Stomach smooth muscle (tissue), 2 donors: ENCODE measurements at regions not wholly inside any gene's neighbourhood (a gene's known extent, or its start where the extent isn't known, plus 50 kb on each side); places are given as distances from the start of the nearest gene placed in this dataset.
"Not testable (repeated sequence)": the region's sequence is repeated elsewhere in the genome, so short reads cannot be mapped to it uniquely, and the experiment has no call there.

ENCODE experiments used
- H3K27ac ChIP-seq: one replicate; pipeline ENCODE4 v1.7.0; 2013; ENCODE audit warnings: mild to moderate bottlenecking, low read length, inconsistent platforms
- H3K27me3 ChIP-seq, 2 donors: one replicate each; pipeline ENCODE4 v1.7.0; 2013; ENCODE audit warnings: low read length in 2 of 2; ENCODE audit not compliant: insufficient read depth in 2 of 2, control insufficient read depth in 1 of 2
- H3K36me3 ChIP-seq, 2 donors: one replicate each; pipeline ENCODE4 v1.7.0; 2013; ENCODE audit warnings: low read length in 2 of 2; ENCODE audit not compliant: control insufficient read depth in 2 of 2, insufficient read depth in 2 of 2
- H3K4me1 ChIP-seq: one replicate; pipeline ENCODE4 v1.7.0; 2013; ENCODE audit warnings: low read length; ENCODE audit not compliant: control insufficient read depth, insufficient read depth
- H3K4me3 ChIP-seq, 2 donors: one replicate each; pipeline ENCODE4 v1.7.0; 2013; ENCODE audit warnings: low read length in 2 of 2
- H3K9ac ChIP-seq, 2 donors: one replicate each; pipeline ENCODE4 v1.7.0; 2013; ENCODE audit warnings: low read length in 2 of 2, mild to moderate bottlenecking in 1 of 2
- H3K9me3 ChIP-seq, 2 donors: one replicate each; pipeline ENCODE4 v1.7.0; 2013; ENCODE audit warnings: low read length in 2 of 2; ENCODE audit not compliant: control insufficient read depth in 2 of 2
- donor health status: healthy.
- donor health status: Pancreatic carcinoma.

DNA sequence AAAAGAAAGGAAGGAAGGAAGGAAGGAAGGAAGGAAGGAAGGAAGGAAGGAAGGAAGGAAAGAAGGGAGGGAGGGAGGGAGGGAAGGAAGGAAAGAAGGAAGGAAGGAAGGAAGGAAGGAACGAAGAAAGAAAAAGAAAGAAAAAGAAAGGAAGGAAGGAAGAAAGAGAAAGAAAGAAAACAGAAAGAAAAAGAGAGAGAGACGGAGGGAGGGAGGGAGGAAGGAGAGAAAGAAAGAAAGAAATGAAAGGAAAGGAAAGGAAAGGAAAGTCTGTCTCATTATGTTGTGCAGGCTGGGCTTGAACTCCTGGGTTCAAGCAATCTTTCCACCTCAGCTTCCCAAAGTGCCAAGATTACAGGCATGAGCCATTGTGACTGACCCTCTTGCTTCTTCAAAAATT lies 118.9 kb downstream of the ADSS2 start:
- H3K36me3 ChIP-seq, H3K9ac ChIP-seq, H3K9me3 ChIP-seq, H3K27me3 ChIP-seq, H3K27ac ChIP-seq, H3K4me1 ChIP-seq, H3K4me3 ChIP-seq: not testable (repeated sequence)

DNA sequence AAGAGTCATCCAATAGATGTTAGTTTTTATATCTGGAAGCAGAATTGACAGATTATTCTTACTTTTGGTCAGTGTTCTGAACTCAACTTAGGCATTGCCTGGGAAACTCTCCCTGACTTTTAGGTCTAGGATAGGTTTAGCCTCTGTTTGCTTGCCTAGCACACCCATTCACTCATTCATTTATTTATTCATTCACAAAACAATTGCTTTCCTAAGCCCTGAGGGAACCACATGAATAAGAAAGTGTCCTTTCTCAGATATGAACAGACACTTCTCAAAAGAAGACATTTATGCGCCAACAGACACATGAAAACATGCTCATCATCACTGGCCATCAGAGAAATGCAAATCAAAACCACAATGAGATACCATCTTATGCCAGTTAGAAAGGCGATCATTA lies 117.4 kb downstream of the ADSS2 start:
- H3K9ac ChIP-seq, result not testable (repeated sequence)

DNA sequence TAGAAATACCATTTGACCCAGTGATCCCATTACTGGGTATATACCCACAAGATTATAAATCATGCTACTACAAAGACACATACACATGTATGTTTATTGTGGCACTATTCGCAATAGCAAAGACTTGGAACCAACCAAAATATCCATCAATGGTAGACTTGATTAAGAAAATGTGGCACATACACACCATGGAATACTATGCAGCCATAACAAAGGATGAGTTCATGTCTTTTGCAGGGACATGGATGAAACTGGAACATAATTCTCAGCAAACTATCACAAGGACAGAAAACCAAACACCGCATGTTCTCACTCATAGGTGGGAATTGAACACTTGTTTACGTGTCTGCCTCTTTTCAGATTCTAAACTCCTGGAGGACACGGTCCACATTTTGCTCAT lies 116.9 kb downstream of the ADSS2 start:
- not testable (repeated sequence) for H3K9ac ChIP-seq, H3K9me3 ChIP-seq, H3K27me3 ChIP-seq, H3K36me3 ChIP-seq, H3K4me1 ChIP-seq, H3K4me3 ChIP-seq, H3K27ac ChIP-seq

More for the DNA sequence above, 117.4 kb downstream of the ADSS2 start:
- H3K27ac ChIP-seq, H3K9me3 ChIP-seq, H3K27me3 ChIP-seq, H3K4me1 ChIP-seq, H3K4me3 ChIP-seq, H3K36me3 ChIP-seq: not testable (repeated sequence)

DNA sequence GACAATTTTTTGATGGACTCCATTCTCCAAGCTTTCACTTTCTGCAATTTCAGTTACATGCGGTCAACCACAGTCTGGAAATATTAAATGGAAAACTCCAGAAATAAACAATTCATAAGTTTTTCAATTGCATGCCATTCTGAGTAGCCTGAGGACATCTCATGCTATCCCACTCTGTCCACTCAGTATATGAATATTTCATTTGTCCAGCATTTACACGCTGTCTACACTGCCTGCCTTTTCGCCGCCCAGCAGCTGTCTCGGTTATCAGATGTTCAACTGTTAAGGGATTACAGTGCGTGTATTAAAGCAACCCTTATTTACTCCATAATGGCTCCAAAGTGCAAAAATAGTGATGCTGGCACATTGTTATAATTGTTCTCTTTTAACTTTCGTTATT lies 116.3 kb downstream of the ADSS2 start:
- Histone ChIP-seq H3K4me1 (no peaks in the 10 kb centered on the region), H3K4me3 (no peak overlapping the region), H3K9ac (no peak overlapping the region), H3K36me3 (no peaks in the 10 kb centered on the region), H3K27ac (no peak overlapping the region), H3K27me3 (no peaks in the 10 kb centered on the region), H3K9me3 (no peaks in the 10 kb centered on the region)

DNA sequence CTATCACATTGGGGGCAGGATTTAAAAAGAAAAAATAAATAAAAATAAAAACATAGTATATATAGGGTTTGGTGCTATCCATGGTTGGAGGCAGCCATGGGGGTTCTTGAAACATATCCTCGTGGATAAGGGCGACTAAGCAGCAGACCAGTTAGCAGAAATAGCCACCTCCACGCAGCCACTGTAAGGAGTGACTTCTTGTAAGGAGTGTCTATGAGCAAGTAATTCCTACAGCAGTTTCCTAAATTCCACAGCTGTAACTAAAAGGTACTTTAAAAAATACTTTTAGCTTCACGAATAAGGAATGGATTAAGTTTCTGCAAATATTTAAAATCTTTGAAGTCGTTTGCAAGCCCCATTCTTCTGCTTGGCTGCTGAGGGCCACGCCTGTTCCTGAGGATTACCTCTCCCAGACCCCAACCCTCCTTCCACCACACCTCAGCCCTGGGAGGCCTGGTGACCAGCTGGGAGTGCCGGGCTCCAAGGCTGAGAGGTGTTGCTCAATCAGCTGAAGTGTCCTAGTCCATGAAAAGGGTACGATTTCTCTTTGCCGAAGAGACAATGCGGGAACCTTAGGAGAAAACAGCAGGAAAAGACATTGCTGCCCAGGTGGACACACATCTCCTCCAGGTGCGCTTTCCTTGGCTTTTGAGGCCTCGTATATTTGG lies 115.3 kb downstream of the ADSS2 start:
- Histone ChIP-seq H3K36me3 (no peaks in the 10 kb centered on the region), H3K4me3 (no peak overlapping the region), H3K27ac (no peak overlapping the region), H3K9me3 (no peaks in the 10 kb centered on the region), H3K4me1 (no peaks in the 10 kb centered on the region), H3K9ac (no peak overlapping the region), H3K27me3 (no peaks in the 10 kb centered on the region)

DNA sequence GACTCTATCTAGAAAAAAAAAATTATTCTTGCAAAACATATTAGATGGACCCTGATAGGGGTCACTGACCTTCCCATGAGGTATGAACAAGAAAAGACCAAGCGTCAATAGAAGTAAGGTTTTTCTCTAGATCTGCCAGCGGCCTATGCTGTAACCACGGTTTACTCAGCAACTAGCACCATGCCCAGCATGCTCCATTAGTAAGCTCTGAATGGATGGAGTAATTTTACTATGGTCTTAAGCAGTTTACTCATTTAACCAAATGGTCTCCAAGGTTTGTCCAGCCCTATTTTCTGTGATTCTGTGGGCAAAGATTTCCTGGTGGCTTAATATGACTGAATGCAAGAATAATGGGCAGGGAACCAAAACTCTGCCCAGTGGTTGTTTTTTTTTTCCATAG lies 113.9 kb downstream of the ADSS2 start:
- H3K9ac ChIP-seq, result no peak overlapping the region
- H3K4me3 ChIP-seq, result no peak overlapping the region
- no peaks in the 10 kb centered on the region for H3K27me3 ChIP-seq
- no peaks in the 10 kb centered on the region for H3K9me3 ChIP-seq
- no peak overlapping the region for H3K27ac ChIP-seq
- H3K4me1 ChIP-seq, result no peaks in the 10 kb centered on the region
- no peaks in the 10 kb centered on the region for H3K36me3 ChIP-seq

DNA sequence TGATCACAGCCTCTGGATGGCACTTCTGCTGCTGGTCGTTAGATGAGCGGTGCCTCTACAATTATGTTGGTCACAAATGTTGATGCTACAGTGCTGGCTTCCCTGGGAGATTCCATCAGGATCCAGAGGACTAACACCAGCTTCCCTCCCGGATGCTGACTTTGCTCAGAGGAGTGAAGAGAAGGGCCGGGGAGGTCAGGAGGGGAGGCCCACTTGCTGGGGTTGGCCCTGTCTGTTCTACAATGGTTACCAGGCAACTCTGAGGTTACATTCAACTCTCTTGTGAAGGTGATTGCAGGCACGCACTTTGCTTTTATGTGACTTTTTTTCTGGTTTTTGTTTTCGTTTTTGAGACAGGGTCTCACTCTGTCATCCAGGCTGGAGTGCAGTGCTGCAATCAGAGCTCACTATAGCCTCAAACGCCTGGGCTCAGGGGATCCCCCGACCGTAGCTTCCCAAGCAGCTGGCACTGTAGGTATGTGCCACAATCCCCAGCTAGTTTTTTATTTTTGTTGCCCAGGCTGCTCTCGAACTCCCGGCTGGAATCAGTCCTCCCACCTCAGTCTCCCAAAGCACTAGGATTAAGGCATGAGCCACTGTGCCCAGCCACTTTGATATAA lies 112.5 kb downstream of the ADSS2 start:
- H3K4me1 ChIP-seq, result no peaks in the 10 kb centered on the region
- no peak overlapping the region for H3K27ac ChIP-seq
- no peaks in the 10 kb centered on the region for H3K9me3 ChIP-seq
- no peaks in the 10 kb centered on the region for H3K27me3 ChIP-seq
- no peaks in the 10 kb centered on the region for H3K36me3 ChIP-seq
- no peak overlapping the region for H3K9ac ChIP-seq
- H3K4me3 ChIP-seq, result no peak overlapping the region

DNA sequence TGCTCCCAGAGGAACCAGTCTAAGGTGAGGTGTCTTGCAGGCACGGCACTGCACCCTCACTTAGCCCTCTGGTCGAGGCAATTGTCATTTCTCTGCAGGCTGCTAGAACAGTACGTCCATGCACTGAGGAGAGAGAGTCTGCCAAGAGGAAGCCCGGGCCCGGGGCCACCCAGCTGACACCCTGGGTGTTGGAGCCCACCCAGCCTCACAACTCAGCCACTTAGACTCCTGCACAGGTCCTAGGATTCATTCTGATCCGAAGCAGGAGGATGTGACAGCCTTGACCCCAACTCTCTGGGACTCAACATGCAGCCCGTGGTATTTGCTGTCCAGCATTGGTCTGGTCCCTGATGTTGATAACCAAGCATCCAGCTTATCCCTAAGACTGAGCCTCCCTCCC lies 111.9 kb downstream of the ADSS2 start:
- Histone ChIP-seq H3K9me3 (no peaks in the 10 kb centered on the region), H3K9ac (no peak overlapping the region), H3K4me3 (no peak overlapping the region), H3K27ac (no peak overlapping the region), H3K4me1 (no peaks in the 10 kb centered on the region), H3K36me3 (no peaks in the 10 kb centered on the region), H3K27me3 (no peaks in the 10 kb centered on the region)

DNA sequence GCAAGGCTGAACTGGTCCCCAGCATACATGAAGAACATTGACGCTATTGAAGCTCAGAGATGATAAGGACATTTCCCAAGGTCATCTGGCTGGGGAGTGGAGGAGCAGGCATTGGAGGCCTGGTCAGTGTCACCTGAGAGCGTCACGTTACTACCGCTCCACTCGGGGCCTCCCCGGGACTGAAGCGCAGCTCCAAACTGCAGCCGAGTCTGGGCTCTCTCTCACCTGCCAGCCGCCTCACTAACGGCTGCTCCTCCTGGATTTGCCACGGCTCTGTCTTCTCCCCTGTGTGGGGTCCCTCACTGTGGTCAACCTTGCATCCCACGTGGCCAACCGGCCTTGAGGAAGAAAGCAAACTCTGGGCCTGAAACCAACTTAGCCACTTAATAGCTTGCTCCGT lies 111.3 kb downstream of the ADSS2 start:
- H3K27ac ChIP-seq, result no peak overlapping the region
- no peaks in the 10 kb centered on the region for H3K36me3 ChIP-seq
- H3K9me3 ChIP-seq, result no peaks in the 10 kb centered on the region

DNA sequence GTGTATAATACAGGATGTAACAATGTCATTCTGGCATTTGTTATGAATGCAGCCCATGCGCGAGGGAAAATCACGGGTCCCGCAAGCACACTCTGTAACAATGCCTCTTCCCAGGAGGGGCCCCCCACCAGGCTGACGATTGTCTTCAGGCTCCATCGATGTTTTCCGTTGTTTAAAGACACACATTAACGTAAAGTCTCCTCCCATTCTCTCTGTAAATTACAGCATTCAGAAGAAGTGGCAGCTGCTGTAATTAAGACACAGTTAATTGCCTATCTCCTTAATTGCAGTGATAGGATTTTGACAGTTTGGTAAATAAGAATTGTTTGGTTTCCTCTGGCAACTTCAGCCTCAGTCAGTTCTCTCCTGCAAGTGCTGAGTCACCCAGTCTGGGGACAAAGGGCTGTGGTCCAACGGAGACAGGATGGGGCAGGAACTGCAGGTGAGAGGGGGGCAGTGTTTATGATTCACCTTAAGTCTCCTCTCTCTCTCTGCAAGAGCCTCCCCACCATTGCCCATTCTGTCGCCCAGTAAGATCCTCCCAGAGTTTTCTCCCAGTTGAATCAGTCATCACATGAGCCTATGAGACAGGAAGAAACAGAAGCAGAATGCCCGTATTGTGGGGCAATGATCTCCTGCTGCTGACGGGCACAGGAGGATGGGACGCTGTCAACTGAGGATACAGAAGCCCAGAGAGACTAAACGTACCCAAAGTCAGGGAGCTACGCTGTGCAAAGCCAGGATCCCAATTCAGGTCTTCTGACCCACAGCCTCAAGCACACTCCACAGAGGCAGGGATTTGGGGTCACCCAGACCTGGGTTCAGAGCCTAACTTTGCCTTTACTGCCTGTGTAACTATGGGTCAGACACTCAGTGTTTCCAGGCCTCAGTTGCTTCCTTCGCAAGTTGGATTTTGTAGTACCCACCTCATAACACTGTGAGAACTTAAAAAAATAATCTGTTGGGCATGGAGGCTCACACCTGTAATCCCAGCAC lies 110.0 kb downstream of the ADSS2 start:
- no peak overlapping the region for H3K9ac ChIP-seq
- no peaks in the 10 kb centered on the region for H3K9me3 ChIP-seq
- H3K4me1 ChIP-seq, result no peaks in the 10 kb centered on the region
- no peaks in the 10 kb centered on the region for H3K27me3 ChIP-seq
- no peak overlapping the region for H3K27ac ChIP-seq
- H3K4me3 ChIP-seq, result no peak overlapping the region
- H3K36me3 ChIP-seq, result no peaks in the 10 kb centered on the region

More for the DNA sequence above, 111.3 kb downstream of the ADSS2 start:
- Histone ChIP-seq H3K9ac (no peak overlapping the region), H3K27me3 (no peaks in the 10 kb centered on the region), H3K4me3 (no peak overlapping the region), H3K4me1 (no peaks in the 10 kb centered on the region)
